Mesothelial cell of epicardium (in vitro differentiated cells): ENCODE measurements at regions not wholly inside any gene's neighbourhood (a gene's known extent, or its start where the extent isn't known, plus 50 kb on each side); places are given as distances from the start of the nearest gene placed in this dataset.
"Not testable (repeated sequence)": the region's sequence is repeated elsewhere in the genome, so short reads cannot be mapped to it uniquely, and the experiment has no call there.

Source experiments
- DNase-seq, 2 experiments: peaks; one replicate each; pipeline ENCODE4 v3.0.0; 2021; ENCODE audit warnings: low spot score in 2 of 2; ENCODE audit not compliant: unreplicated experiment in 2 of 2
- H3K27ac Mint-ChIP-seq: 2 replicates; pipeline ENCODE4 v1.8.0; 2021; ENCODE audit warnings: mixed read lengths
- H3K27me3 Mint-ChIP-seq: 2 replicates; pipeline ENCODE4 v1.8.0; 2021; ENCODE audit warnings: low read depth, mixed read lengths
- H3K36me3 Mint-ChIP-seq: 2 replicates; pipeline ENCODE4 v1.8.0; 2021; ENCODE audit warnings: mixed read lengths
- H3K4me1 Mint-ChIP-seq: 2 replicates; pipeline ENCODE4 v1.8.0; 2021; ENCODE audit warnings: mixed read lengths
- H3K4me3 Mint-ChIP-seq: 2 replicates; pipeline ENCODE4 v1.8.0; 2021; ENCODE audit warnings: mild to moderate bottlenecking, moderate library complexity, mixed read lengths
- H3K9me3 Mint-ChIP-seq: 2 replicates; pipeline ENCODE4 v1.8.0; 2021; ENCODE audit warnings: mixed read lengths
- TF ChIP-seq, protein P1 (sequence below): fragments of 200-600 bp; sonication (generic); IDR thresholded peaks from one replicate; pipeline ENCODE4 v1.5.0; 2021; ENCODE audit warnings: antibody characterized with exemption; ENCODE audit not compliant: unreplicated experiment

DNA sequence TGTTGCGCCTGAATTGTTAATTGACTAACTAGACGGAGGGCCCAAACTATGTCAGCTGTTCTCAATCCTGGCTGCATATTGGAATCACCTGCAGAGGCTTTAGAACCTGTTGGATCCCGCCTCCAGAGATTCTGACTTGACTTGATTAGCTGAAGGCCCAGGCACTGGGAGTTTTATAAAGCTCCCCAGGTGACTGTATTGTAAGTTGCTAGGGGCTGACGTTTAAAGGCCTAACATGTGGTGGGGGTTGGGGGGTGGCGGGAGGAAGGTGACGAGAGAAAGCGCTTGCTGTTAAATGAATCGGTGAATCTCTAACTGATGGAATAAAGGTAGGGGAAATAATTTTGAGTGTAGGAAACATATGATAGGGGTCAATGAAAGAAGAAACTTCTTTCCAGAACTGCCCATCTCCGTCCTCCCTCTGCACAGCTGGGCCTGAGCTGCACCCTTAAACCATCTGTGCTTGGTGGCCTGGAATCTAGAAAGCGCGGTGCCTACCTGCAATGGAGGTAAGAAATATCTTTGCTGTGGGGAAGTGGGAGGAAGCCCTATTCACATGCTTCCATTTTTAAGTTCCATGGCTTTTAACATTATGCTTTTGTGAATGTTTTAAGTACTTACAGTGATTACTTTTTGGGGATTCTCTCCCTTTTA is 225.0 kb upstream of the FAM3C start:
- no peak overlapping the region for H3K4me3 Mint-ChIP-seq
- H3K9me3 Mint-ChIP-seq, result peaks cover 14% of the 10 kb centered on the region
- DNase-seq, result no peak
- no peak overlapping the region for H3K27ac Mint-ChIP-seq
- peaks cover 24% of the 10 kb centered on the region for H3K4me1 Mint-ChIP-seq
- TF ChIP-seq, protein P1, sequence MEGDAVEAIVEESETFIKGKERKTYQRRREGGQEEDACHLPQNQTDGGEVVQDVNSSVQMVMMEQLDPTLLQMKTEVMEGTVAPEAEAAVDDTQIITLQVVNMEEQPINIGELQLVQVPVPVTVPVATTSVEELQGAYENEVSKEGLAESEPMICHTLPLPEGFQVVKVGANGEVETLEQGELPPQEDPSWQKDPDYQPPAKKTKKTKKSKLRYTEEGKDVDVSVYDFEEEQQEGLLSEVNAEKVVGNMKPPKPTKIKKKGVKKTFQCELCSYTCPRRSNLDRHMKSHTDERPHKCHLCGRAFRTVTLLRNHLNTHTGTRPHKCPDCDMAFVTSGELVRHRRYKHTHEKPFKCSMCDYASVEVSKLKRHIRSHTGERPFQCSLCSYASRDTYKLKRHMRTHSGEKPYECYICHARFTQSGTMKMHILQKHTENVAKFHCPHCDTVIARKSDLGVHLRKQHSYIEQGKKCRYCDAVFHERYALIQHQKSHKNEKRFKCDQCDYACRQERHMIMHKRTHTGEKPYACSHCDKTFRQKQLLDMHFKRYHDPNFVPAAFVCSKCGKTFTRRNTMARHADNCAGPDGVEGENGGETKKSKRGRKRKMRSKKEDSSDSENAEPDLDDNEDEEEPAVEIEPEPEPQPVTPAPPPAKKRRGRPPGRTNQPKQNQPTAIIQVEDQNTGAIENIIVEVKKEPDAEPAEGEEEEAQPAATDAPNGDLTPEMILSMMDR, result no peak
- peaks cover 5% of the 10 kb centered on the region for H3K36me3 Mint-ChIP-seq
- H3K27me3 Mint-ChIP-seq, result no peaks in the 10 kb centered on the region

DNA sequence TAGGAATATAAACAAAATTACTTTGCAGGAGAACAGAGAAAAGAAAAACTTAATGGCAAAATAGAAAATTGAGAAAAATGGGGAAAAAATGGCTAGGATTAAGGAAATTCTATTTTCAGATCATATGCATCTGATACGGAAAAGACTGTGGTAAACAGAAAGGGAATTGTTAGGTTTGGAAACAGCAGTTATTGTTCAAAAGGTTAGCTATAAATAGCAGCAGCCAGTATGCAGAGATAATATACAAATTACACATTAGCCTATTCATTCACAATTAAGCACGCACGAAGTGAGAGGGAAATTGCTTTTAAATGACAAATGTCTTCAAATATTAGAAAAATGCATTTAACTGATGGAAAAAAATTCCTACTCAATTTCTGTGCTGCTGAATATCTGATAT is 224.1 kb upstream of the FAM3C start:
- TF ChIP-seq, protein P1, result no peak
- Mint-ChIP-seq H3K27ac (no peak overlapping the region), H3K36me3 (peaks cover 5% of the 10 kb centered on the region), H3K4me3 (no peak overlapping the region), H3K9me3 (peaks cover 18% of the 10 kb centered on the region), H3K4me1 (peaks cover 24% of the 10 kb centered on the region), H3K27me3 (no peaks in the 10 kb centered on the region)
- no peak for DNase-seq

DNA sequence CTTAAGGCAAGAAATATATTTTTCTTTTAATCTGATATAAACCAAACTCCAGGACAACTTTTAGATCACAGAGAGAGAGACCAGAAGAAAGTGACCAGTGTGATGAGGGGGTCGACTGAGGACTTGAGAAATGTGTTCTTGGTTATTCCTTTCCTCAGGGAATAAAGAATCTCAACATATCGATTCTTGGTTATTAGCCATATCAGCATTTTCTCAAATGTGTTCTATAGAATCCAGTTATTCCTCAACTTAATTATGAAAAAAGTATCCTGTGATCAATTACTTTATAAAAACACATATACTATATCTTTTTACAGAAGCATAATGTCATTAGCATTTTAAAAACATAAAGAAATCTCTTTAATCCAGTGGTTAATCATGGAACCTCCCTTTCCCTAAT is 222.1 kb upstream of the FAM3C start:
- Mint-ChIP-seq H3K4me1 (peaks cover 17% of the 10 kb centered on the region), H3K9me3 (peaks cover 23% of the 10 kb centered on the region), H3K36me3 (peaks cover 5% of the 10 kb centered on the region), H3K27ac (no peak overlapping the region), H3K4me3 (no peak overlapping the region), H3K27me3 (no peaks in the 10 kb centered on the region)
- TF ChIP-seq, protein P1, result no peak
- no peak for DNase-seq

DNA sequence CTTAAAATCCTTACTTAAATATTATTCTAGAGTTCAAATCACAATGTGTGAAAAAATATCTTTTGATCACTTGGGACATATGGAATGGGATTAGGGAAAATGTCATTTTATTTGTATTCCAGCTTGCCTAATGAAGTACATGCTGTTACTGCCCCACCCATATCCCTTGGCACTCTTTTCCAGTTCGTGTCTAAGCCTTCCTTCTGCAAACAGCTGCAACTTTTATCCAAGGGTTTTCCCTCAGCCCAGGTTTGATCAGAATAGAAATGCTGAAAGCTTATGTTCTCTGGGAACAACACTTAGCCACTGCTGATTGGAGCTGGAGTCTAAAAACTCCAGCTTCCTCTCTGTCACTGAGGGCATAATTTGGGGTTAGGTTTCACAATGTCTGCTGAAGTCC is 214.1 kb upstream of the FAM3C start:
- no peaks in the 10 kb centered on the region for H3K36me3 Mint-ChIP-seq
- no peak for DNase-seq
- H3K9me3 Mint-ChIP-seq, result peaks cover 5% of the 10 kb centered on the region
- TF ChIP-seq, protein P1, result no peak
- H3K4me3 Mint-ChIP-seq, result no peak overlapping the region
- no peak overlapping the region for H3K27ac Mint-ChIP-seq
- no peaks in the 10 kb centered on the region for H3K27me3 Mint-ChIP-seq
- H3K4me1 Mint-ChIP-seq, result peaks cover 14% of the 10 kb centered on the region

DNA sequence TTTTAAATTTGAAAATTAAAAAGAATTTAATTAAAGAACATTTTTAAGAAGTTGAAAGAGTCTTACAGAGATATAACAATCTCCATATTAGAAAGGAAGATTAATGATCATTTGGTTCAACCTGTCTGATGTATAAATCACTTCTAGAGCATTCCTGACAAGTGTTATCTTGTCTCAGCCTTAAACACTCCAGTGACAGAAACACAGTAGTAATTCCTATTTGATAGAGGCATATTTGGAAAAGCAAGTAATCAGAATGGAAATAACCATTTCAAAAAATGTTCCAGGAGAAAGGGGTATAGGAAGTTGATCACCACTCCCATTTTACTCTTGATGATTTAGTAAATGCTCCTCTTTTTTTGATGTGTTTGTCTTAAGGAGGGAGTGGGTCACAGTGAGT is 213.1 kb upstream of the FAM3C start:
- Mint-ChIP-seq H3K4me3 (no peak overlapping the region), H3K36me3 (no peaks in the 10 kb centered on the region), H3K4me1 (peaks cover 25% of the 10 kb centered on the region), H3K27me3 (no peaks in the 10 kb centered on the region), H3K27ac (no peak overlapping the region), H3K9me3 (no peaks in the 10 kb centered on the region)
- TF ChIP-seq, protein P1, result no peak
- no peak for DNase-seq

DNA sequence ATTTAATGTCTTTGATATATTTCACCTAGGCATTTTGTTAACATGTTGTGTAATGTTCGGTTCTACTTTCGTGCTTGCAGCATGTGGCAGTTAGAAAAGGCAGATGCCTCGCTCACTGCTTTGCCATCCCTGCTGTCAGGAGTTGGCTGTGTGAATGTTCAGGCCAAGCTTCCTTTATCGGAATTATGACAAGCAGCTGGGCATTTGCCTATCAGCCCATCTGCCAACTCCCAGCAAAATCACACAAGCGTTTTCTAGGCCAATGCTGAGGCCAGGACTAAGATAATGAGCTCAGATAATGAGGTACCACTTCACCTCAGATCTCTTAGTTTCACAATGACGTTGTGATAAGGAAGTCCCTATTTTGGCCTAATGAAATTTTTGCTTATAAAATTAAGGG is 212.7 kb upstream of the FAM3C start:
- Mint-ChIP-seq H3K4me3 (no peak overlapping the region), H3K27me3 (no peaks in the 10 kb centered on the region), H3K36me3 (no peaks in the 10 kb centered on the region), H3K27ac (no peak overlapping the region), H3K4me1 (peaks cover 29% of the 10 kb centered on the region), H3K9me3 (no peaks in the 10 kb centered on the region)
- TF ChIP-seq, protein P1, result no peak
- DNase-seq, result no peak

DNA sequence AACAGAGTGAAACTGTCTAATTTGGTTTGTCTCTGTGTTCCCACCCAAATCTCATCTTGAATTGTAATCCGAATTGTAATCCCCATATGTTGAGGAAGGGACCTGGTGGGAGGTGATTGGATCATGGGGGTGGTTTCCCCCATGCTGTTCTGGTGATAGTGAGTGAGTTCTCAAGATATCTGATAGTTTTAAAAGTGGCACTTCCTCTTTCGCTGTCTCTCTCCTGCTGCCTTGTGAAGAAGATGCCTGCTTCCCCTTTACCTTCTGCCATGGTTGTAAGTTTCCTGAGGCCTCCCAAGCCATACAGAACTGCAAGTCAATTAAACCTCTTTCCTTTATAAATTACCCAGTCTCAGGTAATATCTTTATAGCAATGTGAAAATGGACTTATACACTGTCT is 212.1 kb upstream of the FAM3C start:
- H3K36me3 Mint-ChIP-seq, H3K9me3 Mint-ChIP-seq, H3K27ac Mint-ChIP-seq, DNase-seq, H3K27me3 Mint-ChIP-seq, H3K4me3 Mint-ChIP-seq: not testable (repeated sequence)
- H3K4me1 Mint-ChIP-seq, result peaks cover 32% of the 10 kb centered on the region
